ENCODE measurements at regions not wholly inside any gene's neighbourhood (a gene's known extent, or its start where the extent isn't known, plus 50 kb on each side); places are given as distances from the start of the nearest gene placed in this dataset.
"Not testable (repeated sequence)": the region's sequence is repeated elsewhere in the genome, so short reads cannot be mapped to it uniquely, and the experiment has no call there.

GRCh38 chr12:18825138-18825537 is 87.2 kb downstream of the CAPZA3 start:
- DNase-seq (ENCODE audit: insufficient read length, low spot score): no peak
- FAIRE-seq: no peak
- no peak for TF ChIP-seq CTCF (IDR thresholded peaks at IDR 0.05; ENCODE audit: insufficient read depth, missing control alignments)

GRCh38 chr12:18827913-18828312 is 90.0 kb downstream of the CAPZA3 start:
- no peak for DNase-seq (ENCODE audit: insufficient read length, low spot score)
- FAIRE-seq: no peak
- no peak for TF ChIP-seq CTCF (IDR thresholded peaks at IDR 0.05; ENCODE audit: insufficient read depth, missing control alignments)

GRCh38 chr12:18828483-18828882 is 90.6 kb downstream of the CAPZA3 start:
- FAIRE-seq (no peak), DNase-seq (ENCODE audit: insufficient read length, low spot score) (no peak)
- no peak for TF ChIP-seq CTCF (IDR thresholded peaks at IDR 0.05; ENCODE audit: insufficient read depth, missing control alignments)

- DNase-seq (ENCODE audit: insufficient read length, low spot score) (no peak), FAIRE-seq (no peak)
- TF ChIP-seq CTCF (IDR thresholded peaks at IDR 0.05; ENCODE audit: insufficient read depth, missing control alignments): no peak
Observed at GRCh38 chr12:18828987-18829386, 91.1 kb downstream of the CAPZA3 start.

GRCh38 chr12:18832932-18833331 is 95.0 kb downstream of the CAPZA3 start:
- not testable (repeated sequence) for FAIRE-seq; DNase-seq (ENCODE audit: insufficient read length, low spot score)

GRCh38 chr12:18837025-18837424 is 99.1 kb downstream of the CAPZA3 start:
- peak; percentile 48 for FAIRE-seq
- DNase-seq (ENCODE audit: insufficient read length, low spot score): no peak
- TF ChIP-seq CTCF (IDR thresholded peaks at IDR 0.05; ENCODE audit: insufficient read depth, missing control alignments): no peak

GRCh38 chr12:18837505-18837904 is 99.6 kb downstream of the CAPZA3 start:
- TF ChIP-seq CTCF (IDR thresholded peaks at IDR 0.05; ENCODE audit: insufficient read depth, missing control alignments): no peak
- FAIRE-seq (no peak), DNase-seq (ENCODE audit: insufficient read length, low spot score) (no peak)

GRCh38 chr12:18840997-18841396 is 103.1 kb downstream of the CAPZA3 start:
- not testable (repeated sequence) for FAIRE-seq; DNase-seq (ENCODE audit: insufficient read length, low spot score)

All from D721Med (cell line).